Mesenchymal stem cell (in vitro differentiated cells and primary cell): ENCODE measurements at regions not wholly inside any gene's neighbourhood (a gene's known extent, or its start where the extent isn't known, plus 50 kb on each side); places are given as distances from the start of the nearest gene placed in this dataset.
"Not testable (repeated sequence)": the region's sequence is repeated elsewhere in the genome, so short reads cannot be mapped to it uniquely, and the experiment has no call there.

Experiments
- DNase-seq: peaks from one replicate; pipeline ENCODE4 v3.0.0-alpha.2; 2013
- H2AFZ ChIP-seq: one replicate; pipeline ENCODE4 v1.6.1; 2013; ENCODE audit warnings: low read depth, mild to moderate bottlenecking, control low read depth, inconsistent platforms, low read length, moderate library complexity
- H2AK5ac ChIP-seq: 2 replicates; pipeline ENCODE4 v1.6.1; 2013; ENCODE audit warnings: low read length, moderate library complexity, mild to moderate bottlenecking, inconsistent platforms; ENCODE audit not compliant: severe bottlenecking
- H2BK120ac ChIP-seq: one replicate; pipeline ENCODE4 v1.6.1; 2013; ENCODE audit warnings: low read depth, mild to moderate bottlenecking, inconsistent platforms, low read length, moderate library complexity
- H2BK12ac ChIP-seq, 2 experiments: one replicate each; pipeline ENCODE4 v1.6.1; 2013; ENCODE audit warnings: inconsistent platforms in 2 of 2, low read length in 2 of 2, mild to moderate bottlenecking in 2 of 2, moderate library complexity in 2 of 2, control low read depth in 1 of 2
- H2BK15ac ChIP-seq: one replicate; pipeline ENCODE4 v1.6.1; 2013; ENCODE audit warnings: mild to moderate bottlenecking, low read depth, inconsistent platforms; ENCODE audit not compliant: poor library complexity, severe bottlenecking
- H2BK5ac ChIP-seq: 2 replicates; pipeline ENCODE4 v1.6.1; 2013; ENCODE audit warnings: low read depth, mild to moderate bottlenecking, low read length, control low read depth, inconsistent platforms; ENCODE audit not compliant: poor library complexity, severe bottlenecking
- H3K14ac ChIP-seq, 2 experiments: one replicate each; pipeline ENCODE4 v1.6.1; 2013; ENCODE audit warnings: inconsistent platforms in 2 of 2, low read length in 2 of 2, control low read depth in 1 of 2, mild to moderate bottlenecking in 1 of 2, moderate library complexity in 1 of 2
- H3K18ac ChIP-seq, 2 experiments: one replicate each; pipeline ENCODE4 v1.6.1; 2013; ENCODE audit warnings: inconsistent platforms in 2 of 2, low read length in 2 of 2, control low read depth in 1 of 2, low read depth in 1 of 2, mild to moderate bottlenecking in 1 of 2
- H3K23ac ChIP-seq, 2 experiments: one replicate each; pipeline ENCODE4 v1.6.1; 2013; ENCODE audit warnings: inconsistent platforms in 2 of 2, low read length in 2 of 2, mild to moderate bottlenecking in 2 of 2, moderate library complexity in 2 of 2, control low read depth in 1 of 2
- H3K27ac ChIP-seq: 2 replicates; pipeline ENCODE4 v1.5.1; 2013; ENCODE audit warnings: mild to moderate bottlenecking, moderate library complexity, low read length, control low read depth, inconsistent platforms; ENCODE audit not compliant: poor library complexity, severe bottlenecking
- H3K27me3 ChIP-seq, 2 experiments: 2 replicates each; pipeline versions ENCODE4 v1.6.1 to v1.7.0; 2013; ENCODE audit warnings: low read length in 2 of 2, mild to moderate bottlenecking in 2 of 2, moderate library complexity in 2 of 2, control low read depth in 1 of 2, inconsistent platforms in 1 of 2; ENCODE audit not compliant: control insufficient read depth in 1 of 2, insufficient read depth in 1 of 2
- H3K36me3 ChIP-seq, 2 experiments: 2 replicates each; pipeline versions ENCODE4 v1.6.1 to v1.7.0; 2013; ENCODE audit warnings: low read length in 2 of 2, control low read depth in 1 of 2, inconsistent platforms in 1 of 2, low read depth in 1 of 2, mild to moderate bottlenecking in 1 of 2; ENCODE audit not compliant: insufficient read depth in 2 of 2, control insufficient read depth in 1 of 2
- H3K4ac ChIP-seq, 2 experiments: one replicate each; pipeline ENCODE4 v1.6.1; 2013; ENCODE audit warnings: inconsistent platforms in 2 of 2, low read length in 2 of 2, mild to moderate bottlenecking in 2 of 2, moderate library complexity in 2 of 2, control low read depth in 1 of 2, low read depth in 1 of 2
- H3K4me1 ChIP-seq: 2 replicates; pipeline ENCODE4 v1.6.1; 2013; ENCODE audit warnings: low read depth, low read length, control low read depth; ENCODE audit not compliant: control insufficient read depth, insufficient read depth
- H3K4me2 ChIP-seq: 2 replicates; pipeline ENCODE4 v1.6.1; 2013; ENCODE audit warnings: low read length, mild to moderate bottlenecking, inconsistent platforms; ENCODE audit not compliant: poor library complexity, severe bottlenecking
- H3K4me3 ChIP-seq, 2 experiments: 2 replicates each; pipeline versions ENCODE4 v1.5.1 to v1.7.0; 2013; ENCODE audit warnings: low read length in 2 of 2, mild to moderate bottlenecking in 2 of 2, control low read depth in 1 of 2, low read depth in 1 of 2; ENCODE audit not compliant: insufficient read depth in 1 of 2
- H3K79me1 ChIP-seq: replicated peaks from 2 replicates; pipeline ENCODE4 v1.6.1; 2013; ENCODE audit warnings: mild to moderate bottlenecking, control low read depth, low read length, inconsistent platforms; ENCODE audit not compliant: poor library complexity, severe bottlenecking
- H3K9ac ChIP-seq: 2 replicates; pipeline ENCODE4 v1.7.0; 2013; ENCODE audit warnings: mild to moderate bottlenecking, low read length, moderate library complexity
- H3K9me3 ChIP-seq: 2 replicates; pipeline ENCODE4 v1.7.0; 2013; ENCODE audit warnings: mild to moderate bottlenecking, low read length; ENCODE audit not compliant: control insufficient read depth
- H4K8ac ChIP-seq: one replicate; pipeline ENCODE4 v1.6.1; 2013; ENCODE audit warnings: inconsistent platforms, mild to moderate bottlenecking, low read length, moderate library complexity
- H4K91ac ChIP-seq: one replicate; pipeline ENCODE4 v1.6.1; 2013; ENCODE audit warnings: mild to moderate bottlenecking, low read length, inconsistent platforms
- WGBS: methylation state at CpG from one replicate; pipeline ENCODE4 v1.1.7; 2013; ENCODE audit warnings: mixed read lengths; 5-methylcytosine and 5-hydroxymethylcytosine counted together

DNA sequence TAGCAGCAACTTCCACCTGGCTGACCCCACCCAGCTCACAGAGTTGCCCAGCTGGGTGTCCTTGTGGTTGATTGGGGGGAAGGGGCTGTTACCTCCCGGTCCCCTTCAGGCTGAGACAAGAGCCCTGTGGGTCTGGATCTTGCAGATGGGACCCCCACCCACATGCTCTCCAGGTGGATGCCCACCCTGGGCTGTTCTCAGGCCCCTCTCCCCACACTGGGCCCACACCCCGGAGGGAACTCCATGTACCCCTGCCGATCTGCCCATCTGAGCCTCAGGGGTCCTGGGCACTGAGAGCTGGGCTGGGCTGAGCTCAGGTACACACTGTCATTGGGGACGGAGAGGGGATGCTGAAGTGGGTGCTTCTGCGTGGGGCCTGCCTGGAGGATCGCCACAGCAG lies 1453.9 kb upstream of the TPTE start:
- H2BK5ac ChIP-seq, H4K91ac ChIP-seq, H2AK5ac ChIP-seq, H3K18ac ChIP-seq, H2BK120ac ChIP-seq, H3K27me3 ChIP-seq, H2BK15ac ChIP-seq, H3K9ac ChIP-seq, DNase-seq, H3K23ac ChIP-seq, H2BK12ac ChIP-seq, H3K4ac ChIP-seq, H2AFZ ChIP-seq, H3K9me3 ChIP-seq, H3K4me1 ChIP-seq, H3K36me3 ChIP-seq, H4K8ac ChIP-seq, H3K4me3 ChIP-seq, H3K4me2 ChIP-seq, H3K14ac ChIP-seq, H3K27ac ChIP-seq, H3K79me1 ChIP-seq: not testable (repeated sequence)
- no CpG with 5 or more reads among the region's 6 CpGs for WGBS

DNA sequence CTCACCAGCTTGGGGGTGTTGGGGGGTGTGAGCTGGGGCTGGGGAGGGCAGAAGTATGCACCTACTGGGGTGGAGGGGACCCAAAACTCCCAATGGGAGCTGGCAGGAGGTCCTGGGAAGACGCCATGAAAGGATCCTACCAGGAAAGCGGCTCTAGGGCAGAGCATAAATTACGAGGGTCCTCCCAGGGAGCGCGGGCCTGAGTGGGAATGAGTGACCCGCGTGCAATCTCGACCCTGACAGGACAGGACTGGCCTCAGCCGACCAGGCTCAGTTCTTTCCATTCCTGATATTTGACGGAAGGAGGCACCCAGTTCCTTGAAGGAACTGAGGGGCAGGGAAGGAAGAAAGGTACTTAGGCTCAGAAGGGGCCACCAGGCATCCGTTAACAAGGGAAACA lies 1452.8 kb upstream of the TPTE start:
- H2BK15ac ChIP-seq, H3K23ac ChIP-seq, H4K8ac ChIP-seq, H2AK5ac ChIP-seq, H3K4ac ChIP-seq, H3K4me2 ChIP-seq, H3K27ac ChIP-seq, H3K79me1 ChIP-seq, H3K4me3 ChIP-seq, H4K91ac ChIP-seq, H3K9ac ChIP-seq, H3K36me3 ChIP-seq, DNase-seq, H3K18ac ChIP-seq, H2BK5ac ChIP-seq, H2BK120ac ChIP-seq, H3K4me1 ChIP-seq, H3K14ac ChIP-seq, H2BK12ac ChIP-seq, H3K27me3 ChIP-seq, H2AFZ ChIP-seq, H3K9me3 ChIP-seq: not testable (repeated sequence)
- WGBS, result no CpG with 5 or more reads among the region's 11 CpGs

DNA sequence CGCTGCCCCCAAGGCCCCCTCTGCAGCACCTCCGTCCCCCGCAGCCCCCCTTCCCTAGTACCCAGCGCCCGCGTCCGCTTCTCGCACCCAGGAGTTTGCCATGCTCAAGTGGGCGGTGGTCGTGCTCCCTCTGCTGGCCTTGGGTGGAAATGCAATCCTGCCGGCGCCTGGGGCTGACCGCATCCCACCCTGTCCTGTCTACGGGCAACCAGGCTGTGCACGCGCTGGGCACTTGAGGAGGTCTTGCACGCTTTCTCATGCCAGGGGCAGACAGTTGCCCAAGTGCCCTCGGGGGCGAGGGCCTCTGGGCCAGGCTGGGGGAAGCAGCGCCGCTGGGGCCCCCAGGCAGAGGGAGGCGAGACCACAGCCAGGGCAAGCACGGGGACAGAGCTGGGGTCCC lies 1450.7 kb upstream of the TPTE start:
- H3K79me1 ChIP-seq, H3K27ac ChIP-seq, H3K18ac ChIP-seq, H4K8ac ChIP-seq, H3K36me3 ChIP-seq, H3K9ac ChIP-seq, H2BK5ac ChIP-seq, H3K23ac ChIP-seq, H2BK12ac ChIP-seq, DNase-seq, H3K4me3 ChIP-seq, H2AK5ac ChIP-seq, H3K9me3 ChIP-seq, H2BK15ac ChIP-seq, H3K4me2 ChIP-seq, H4K91ac ChIP-seq, H3K4me1 ChIP-seq, H3K27me3 ChIP-seq, H3K14ac ChIP-seq, H2AFZ ChIP-seq, H2BK120ac ChIP-seq, H3K4ac ChIP-seq: not testable (repeated sequence)
- no CpG with 5 or more reads among the region's 23 CpGs for WGBS

DNA sequence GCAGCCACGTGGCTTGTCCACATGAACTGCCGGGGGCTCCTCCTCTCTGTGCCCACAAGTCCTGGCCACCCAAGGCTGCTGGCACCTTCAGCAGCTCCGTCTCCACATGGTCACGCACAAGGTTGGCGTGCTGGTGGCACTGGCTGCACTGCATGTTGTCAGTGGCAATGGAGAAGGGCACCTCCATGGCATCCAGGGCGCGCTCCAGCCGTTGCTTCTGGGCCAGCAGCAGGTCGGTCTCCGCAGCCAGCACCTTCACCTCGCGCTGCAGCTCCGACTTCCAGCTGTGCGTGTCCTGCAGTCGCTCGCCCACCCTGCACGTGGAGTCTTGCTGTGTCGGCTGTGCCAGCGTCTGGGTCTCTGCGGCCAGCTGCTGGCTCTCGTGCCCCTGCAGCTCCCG lies 1448.4 kb upstream of the TPTE start:
- not testable (repeated sequence) for H3K4ac ChIP-seq, DNase-seq, H3K4me2 ChIP-seq, H4K8ac ChIP-seq, H3K27ac ChIP-seq, H3K9me3 ChIP-seq, H3K4me1 ChIP-seq, H2BK5ac ChIP-seq, H3K79me1 ChIP-seq, H2AFZ ChIP-seq, H3K27me3 ChIP-seq, H3K14ac ChIP-seq, H3K18ac ChIP-seq, H4K91ac ChIP-seq, H2AK5ac ChIP-seq, H2BK15ac ChIP-seq, H2BK120ac ChIP-seq, H3K23ac ChIP-seq, H3K4me3 ChIP-seq, H3K9ac ChIP-seq, H3K36me3 ChIP-seq, H2BK12ac ChIP-seq
- 70% methylated on average over 16 of the region's 22 CpGs for WGBS
